Esophagus muscularis mucosa (tissue), 4 donors: ENCODE measurements at regions not wholly inside any gene's neighbourhood (a gene's known extent, or its start where the extent isn't known, plus 50 kb on each side); places are given as distances from the start of the nearest gene placed in this dataset.

Source experiments
- EP300 ChIP-seq: sonication (generic); formaldehyde crosslinking; IDR thresholded peaks from one replicate; pipeline ENCODE4 v1.6.1; 2017; ENCODE audit warnings: antibody characterized with exemption
- POLR2A ChIP-seq: fragments of 450-650 bp; IDR thresholded peaks from one replicate; pipeline ENCODE4 v1.6.1; 2017; ENCODE audit warnings: antibody characterized with exemption, moderate library complexity, mild to moderate bottlenecking, low read depth
- POLR2AphosphoS5 ChIP-seq, 2 donors: sonication (generic); formaldehyde crosslinking; IDR thresholded peaks; one replicate each; pipeline ENCODE4 v1.6.1; 2017; ENCODE audit warnings: antibody characterized with exemption in 2 of 2
- TF ChIP-seq, protein P1 (sequence below), 3 experiments: fragments of 200-600 bp in 2 of 3; fragments of 450-650 bp in 1 of 3; sonication (generic) in 2 of 3; IDR thresholded peaks; one replicate each; pipeline ENCODE4 v1.5.1; 2017 to 2019; ENCODE audit warnings: antibody characterized with exemption in 3 of 3, mild to moderate bottlenecking in 2 of 3, moderate library complexity in 1 of 3

DNA sequence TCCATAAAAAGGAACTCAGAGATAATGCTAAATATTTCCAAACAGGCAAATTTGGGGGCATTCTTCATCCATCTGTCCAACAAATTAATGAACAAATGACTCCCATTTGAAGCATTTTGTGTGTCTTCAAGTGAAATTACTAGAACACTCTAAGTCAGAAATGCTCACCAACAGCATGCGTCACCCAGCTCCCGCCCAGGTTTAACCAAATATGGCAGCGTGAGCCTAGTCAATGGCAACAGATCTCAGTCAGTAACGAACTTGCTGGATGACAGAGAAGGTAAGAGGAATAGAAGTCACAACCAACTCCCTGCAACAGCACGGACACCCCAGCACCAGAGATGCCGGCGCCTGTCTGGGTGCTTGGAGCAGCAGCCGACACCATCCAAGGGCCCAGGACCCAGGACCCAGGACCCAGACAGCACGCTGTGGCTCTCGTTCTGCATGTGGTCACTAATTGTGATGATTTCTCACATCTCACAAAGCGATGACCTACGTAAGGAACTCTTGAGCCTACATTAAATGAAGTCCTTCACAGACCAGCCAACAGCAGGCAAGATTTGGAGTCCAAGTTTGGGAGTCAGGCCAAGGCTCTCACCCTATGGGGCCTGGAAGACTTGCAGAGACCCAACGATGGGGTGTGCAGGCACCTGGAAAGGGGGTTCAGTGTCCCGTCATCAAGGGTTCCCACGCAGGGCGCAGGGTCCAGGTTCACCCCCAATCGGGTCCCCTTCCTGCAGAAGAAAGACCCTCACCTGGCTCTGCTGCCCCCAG, 556.9 kb downstream of the BRD1 start:
- TF ChIP-seq, protein P1, sequence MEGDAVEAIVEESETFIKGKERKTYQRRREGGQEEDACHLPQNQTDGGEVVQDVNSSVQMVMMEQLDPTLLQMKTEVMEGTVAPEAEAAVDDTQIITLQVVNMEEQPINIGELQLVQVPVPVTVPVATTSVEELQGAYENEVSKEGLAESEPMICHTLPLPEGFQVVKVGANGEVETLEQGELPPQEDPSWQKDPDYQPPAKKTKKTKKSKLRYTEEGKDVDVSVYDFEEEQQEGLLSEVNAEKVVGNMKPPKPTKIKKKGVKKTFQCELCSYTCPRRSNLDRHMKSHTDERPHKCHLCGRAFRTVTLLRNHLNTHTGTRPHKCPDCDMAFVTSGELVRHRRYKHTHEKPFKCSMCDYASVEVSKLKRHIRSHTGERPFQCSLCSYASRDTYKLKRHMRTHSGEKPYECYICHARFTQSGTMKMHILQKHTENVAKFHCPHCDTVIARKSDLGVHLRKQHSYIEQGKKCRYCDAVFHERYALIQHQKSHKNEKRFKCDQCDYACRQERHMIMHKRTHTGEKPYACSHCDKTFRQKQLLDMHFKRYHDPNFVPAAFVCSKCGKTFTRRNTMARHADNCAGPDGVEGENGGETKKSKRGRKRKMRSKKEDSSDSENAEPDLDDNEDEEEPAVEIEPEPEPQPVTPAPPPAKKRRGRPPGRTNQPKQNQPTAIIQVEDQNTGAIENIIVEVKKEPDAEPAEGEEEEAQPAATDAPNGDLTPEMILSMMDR (IDR thresholded peaks at IDR 0.05) = no peak
- TF ChIP-seq POLR2A = no peak
- TF ChIP-seq POLR2AphosphoS5 (IDR thresholded peaks at IDR 0.05) = no peak
- TF ChIP-seq EP300 = no peak
